Progenitor cell of endocrine pancreas (in vitro differentiated cells): ENCODE measurements at regions not wholly inside any gene's neighbourhood (a gene's known extent, or its start where the extent isn't known, plus 50 kb on each side); places are given as distances from the start of the nearest gene placed in this dataset.

Source experiments
- DNase-seq: peaks from one replicate; pipeline ENCODE4 v3.0.0; 2021; ENCODE audit warnings: low spot score; ENCODE audit not compliant: unreplicated experiment
- H3K27ac Mint-ChIP-seq: 2 replicates; pipeline ENCODE4 v1.8.0; 2021; ENCODE audit warnings: mild to moderate bottlenecking, moderate library complexity, mixed read lengths
- H3K27me3 Mint-ChIP-seq: 2 replicates; pipeline ENCODE4 v1.8.0; 2021; ENCODE audit warnings: mixed read lengths
- H3K36me3 Mint-ChIP-seq: 2 replicates; pipeline ENCODE4 v1.8.0; 2022; ENCODE audit warnings: mixed read lengths; ENCODE audit not compliant: insufficient read depth
- H3K4me1 Mint-ChIP-seq: 2 replicates; pipeline ENCODE4 v1.8.0; 2021; ENCODE audit warnings: low read depth, mixed read lengths
- H3K4me3 Mint-ChIP-seq: 2 replicates; pipeline ENCODE4 v1.8.0; 2021; ENCODE audit warnings: low read depth, mild to moderate bottlenecking, moderate library complexity, mixed read lengths
- H3K9me3 Mint-ChIP-seq: 2 replicates; pipeline ENCODE4 v1.8.0; 2021; ENCODE audit warnings: low read depth, mixed read lengths
- CTCF ChIP-seq: fragments of 200-600 bp; sonication (generic); IDR thresholded peaks from one replicate; pipeline ENCODE4 v1.5.0; 2021; ENCODE audit warnings: antibody characterized with exemption, mild to moderate bottlenecking; ENCODE audit not compliant: unreplicated experiment

GRCh38 chr3:14590569-14590968, 50.4 kb upstream of the GRIP2 start:
- H3K27ac Mint-ChIP-seq, result peak overlapping the region; percentile 6
- H3K36me3 Mint-ChIP-seq, result no peaks in the 10 kb centered on the region
- peaks cover 6% of the 10 kb centered on the region for H3K27me3 Mint-ChIP-seq
- TF ChIP-seq CTCF, result no peak
- H3K4me3 Mint-ChIP-seq, result no peak overlapping the region
- H3K4me1 Mint-ChIP-seq, result peaks cover 24% of the 10 kb centered on the region
- no peaks in the 10 kb centered on the region for H3K9me3 Mint-ChIP-seq
- DNase-seq, result no peak

GRCh38 chr3:14592390-14592789, 52.2 kb upstream of the GRIP2 start:
- no peak for TF ChIP-seq CTCF
- H3K36me3 Mint-ChIP-seq, result no peaks in the 10 kb centered on the region
- no peak overlapping the region for H3K27ac Mint-ChIP-seq
- H3K4me3 Mint-ChIP-seq, result no peak overlapping the region
- peaks cover 24% of the 10 kb centered on the region for H3K4me1 Mint-ChIP-seq
- H3K27me3 Mint-ChIP-seq, result peaks cover 13% of the 10 kb centered on the region
- DNase-seq, result no peak
- H3K9me3 Mint-ChIP-seq, result no peaks in the 10 kb centered on the region

- Mint-ChIP-seq H3K4me1 (peaks cover 24% of the 10 kb centered on the region), H3K36me3 (no peaks in the 10 kb centered on the region), H3K9me3 (no peaks in the 10 kb centered on the region), H3K27me3 (peaks cover 13% of the 10 kb centered on the region), H3K4me3 (no peak overlapping the region), H3K27ac (no peak overlapping the region)
- DNase-seq, result no peak
- no peak for TF ChIP-seq CTCF
Observed at GRCh38 chr3:14592836-14593235, 52.7 kb upstream of the GRIP2 start.

GRCh38 chr3:14594234-14594633, 54.1 kb upstream of the GRIP2 start:
- DNase-seq, result no peak
- H3K9me3 Mint-ChIP-seq, result no peaks in the 10 kb centered on the region
- no peak overlapping the region for H3K4me3 Mint-ChIP-seq
- H3K36me3 Mint-ChIP-seq, result no peaks in the 10 kb centered on the region
- H3K27me3 Mint-ChIP-seq, result peaks cover 25% of the 10 kb centered on the region
- H3K4me1 Mint-ChIP-seq, result peaks cover 21% of the 10 kb centered on the region
- H3K27ac Mint-ChIP-seq, result no peak overlapping the region
- no peak for TF ChIP-seq CTCF

- no peak overlapping the region for H3K27ac Mint-ChIP-seq
- no peak for TF ChIP-seq CTCF
- no peaks in the 10 kb centered on the region for H3K9me3 Mint-ChIP-seq
- H3K27me3 Mint-ChIP-seq, result peaks cover 38% of the 10 kb centered on the region
- H3K4me3 Mint-ChIP-seq, result no peak overlapping the region
- H3K36me3 Mint-ChIP-seq, result no peaks in the 10 kb centered on the region
- no peak for DNase-seq
- peaks cover 8% of the 10 kb centered on the region for H3K4me1 Mint-ChIP-seq
Observed at GRCh38 chr3:14595561-14595960, 55.4 kb upstream of the GRIP2 start.
